DND-41 (cell line): ENCODE measurements at regions not wholly inside any gene's neighbourhood (a gene's known extent, or its start where the extent isn't known, plus 50 kb on each side); places are given as distances from the start of the nearest gene placed in this dataset.

Experiments used
- ATAC-seq: fragments of 200-7000 bp; cut with Tn5 transposase; 3 replicates; pipeline ENCODE4 v1.9.1; 2021; ENCODE audit warnings: low read depth; ENCODE audit not compliant: insufficient read depth
- DNase-seq: peaks from one replicate; pipeline ENCODE4 v3.0.0-alpha.2; 2020
- H2AFZ ChIP-seq: 2 replicates; pipeline ENCODE4 v1.6.0; 2012; ENCODE audit warnings: low read depth, low read length
- H3K27ac ChIP-seq: 2 replicates; pipeline ENCODE4 v1.5.1; 2012; ENCODE audit warnings: low read length, inconsistent platforms
- H3K27me3 ChIP-seq: fragments of 200-600 bp; sonication (generic); 2 replicates; pipeline ENCODE4 v1.6.0; 2012; ENCODE audit warnings: low read length, mild to moderate bottlenecking, inconsistent platforms; ENCODE audit not compliant: insufficient read depth, poor library complexity
- H3K36me3 ChIP-seq: 2 replicates; pipeline ENCODE4 v1.5.1; 2012; ENCODE audit warnings: low read length, inconsistent platforms; ENCODE audit not compliant: insufficient read depth
- H3K4me1 ChIP-seq: 2 replicates; pipeline ENCODE4 v1.5.1; 2012; ENCODE audit warnings: mild to moderate bottlenecking, low read length; ENCODE audit not compliant: insufficient read depth
- H3K4me2 ChIP-seq: 2 replicates; pipeline ENCODE4 v1.6.0; 2012; ENCODE audit warnings: mild to moderate bottlenecking, moderate library complexity, low read length, inconsistent platforms; ENCODE audit not compliant: insufficient read depth
- H3K4me3 ChIP-seq, 2 experiments: fragments of 200-600 bp in 1 of 2; shearing (Covaris generic) in 1 of 2; 2 replicates each; pipeline ENCODE4 v1.5.1; 2012 to 2016; ENCODE audit warnings: inconsistent platforms in 2 of 2, low read length in 2 of 2, mild to moderate bottlenecking in 2 of 2, low read depth in 1 of 2, moderate library complexity in 1 of 2
- H3K79me2 ChIP-seq: 2 replicates; pipeline ENCODE4 v1.6.0; 2012; ENCODE audit warnings: low read length, inconsistent platforms; ENCODE audit not compliant: insufficient read depth
- H3K9ac ChIP-seq: 2 replicates; pipeline ENCODE4 v1.6.0; 2012; ENCODE audit warnings: low read depth, mild to moderate bottlenecking, inconsistent platforms, low read length, moderate library complexity
- H3K9me3 ChIP-seq: 2 replicates; pipeline ENCODE4 v1.5.1; 2012; ENCODE audit warnings: low read length, moderate library complexity, mild to moderate bottlenecking, inconsistent platforms; ENCODE audit not compliant: insufficient read depth, severe bottlenecking
- H4K20me1 ChIP-seq: 2 replicates; pipeline ENCODE4 v1.6.0; 2012; ENCODE audit warnings: low read length; ENCODE audit not compliant: insufficient read depth
- EZH2 ChIP-seq: IDR thresholded peaks from 3 replicates; pipeline ENCODE4 v1.6.1; 2012; ENCODE audit warnings: borderline replicate concordance, low read depth, mild to moderate bottlenecking, moderate library complexity, low read length, inconsistent platforms; ENCODE audit not compliant: severe bottlenecking
- TF ChIP-seq, protein P1 (sequence below): IDR thresholded peaks from 2 replicates; pipeline ENCODE4 v1.5.1; 2012; ENCODE audit warnings: borderline replicate concordance, low read length, moderate library complexity, mild to moderate bottlenecking; ENCODE audit not compliant: poor library complexity, severe bottlenecking; ENCODE audit errors: extremely low read depth

DNA sequence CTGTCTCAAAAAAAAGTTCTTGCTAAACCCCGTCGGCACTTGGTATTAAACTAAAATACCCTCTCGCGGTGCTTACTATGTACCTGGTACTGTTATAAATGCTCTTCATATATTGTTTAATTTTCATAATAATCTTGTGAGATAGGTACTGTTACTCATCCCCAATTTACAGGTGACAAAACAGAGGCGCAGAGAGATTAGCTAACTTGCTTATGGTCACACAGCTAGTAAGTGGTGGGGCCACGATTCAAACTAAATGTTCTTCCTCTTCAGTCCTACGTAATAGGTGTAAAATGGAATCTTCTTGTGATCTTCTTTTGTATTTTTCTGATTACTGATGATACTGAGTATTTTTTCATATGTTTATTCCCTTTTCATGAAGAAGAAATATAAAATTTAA, 51.3 kb downstream of the TET3 start:
- H3K4me3 ChIP-seq: no peak overlapping the region
- TF ChIP-seq, protein P1, sequence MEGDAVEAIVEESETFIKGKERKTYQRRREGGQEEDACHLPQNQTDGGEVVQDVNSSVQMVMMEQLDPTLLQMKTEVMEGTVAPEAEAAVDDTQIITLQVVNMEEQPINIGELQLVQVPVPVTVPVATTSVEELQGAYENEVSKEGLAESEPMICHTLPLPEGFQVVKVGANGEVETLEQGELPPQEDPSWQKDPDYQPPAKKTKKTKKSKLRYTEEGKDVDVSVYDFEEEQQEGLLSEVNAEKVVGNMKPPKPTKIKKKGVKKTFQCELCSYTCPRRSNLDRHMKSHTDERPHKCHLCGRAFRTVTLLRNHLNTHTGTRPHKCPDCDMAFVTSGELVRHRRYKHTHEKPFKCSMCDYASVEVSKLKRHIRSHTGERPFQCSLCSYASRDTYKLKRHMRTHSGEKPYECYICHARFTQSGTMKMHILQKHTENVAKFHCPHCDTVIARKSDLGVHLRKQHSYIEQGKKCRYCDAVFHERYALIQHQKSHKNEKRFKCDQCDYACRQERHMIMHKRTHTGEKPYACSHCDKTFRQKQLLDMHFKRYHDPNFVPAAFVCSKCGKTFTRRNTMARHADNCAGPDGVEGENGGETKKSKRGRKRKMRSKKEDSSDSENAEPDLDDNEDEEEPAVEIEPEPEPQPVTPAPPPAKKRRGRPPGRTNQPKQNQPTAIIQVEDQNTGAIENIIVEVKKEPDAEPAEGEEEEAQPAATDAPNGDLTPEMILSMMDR: no peak
- no peak for TF ChIP-seq EZH2
- peaks cover 82% of the 10 kb centered on the region for H4K20me1 ChIP-seq
- H3K9ac ChIP-seq: no peak overlapping the region
- no peaks in the 10 kb centered on the region for H3K9me3 ChIP-seq
- H3K36me3 ChIP-seq: peaks cover 9% of the 10 kb centered on the region; the same call in 1 of the 2 replicates
- DNase-seq (no peak), ATAC-seq (no peak)
- no peak overlapping the region for H3K27ac ChIP-seq
- peaks cover 92% of the 10 kb centered on the region for H3K79me2 ChIP-seq
- H3K27me3 ChIP-seq: no peaks in the 10 kb centered on the region
- no peak overlapping the region for H3K4me2 ChIP-seq
- H3K4me1 ChIP-seq: peaks cover 45% of the 10 kb centered on the region
- H2AFZ ChIP-seq: no peak overlapping the region

GRCh38 chr2:74036450-74037195, 51.9 kb downstream of the TET3 start:
- Histone ChIP-seq H3K9me3 (no peaks in the 10 kb centered on the region), H3K4me1 (peaks cover 39% of the 10 kb centered on the region), H3K4me3 (no peak overlapping the region), H3K9ac (no peak overlapping the region), H3K4me2 (no peak overlapping the region), H4K20me1 (peaks cover 77% of the 10 kb centered on the region), H3K36me3 (peaks cover 9% of the 10 kb centered on the region; the same call in 1 of the 2 replicates), H3K27ac (peak overlapping the region; percentile 46; the same call in 1 of the 2 replicates), H2AFZ (no peak overlapping the region), H3K79me2 (peaks cover 92% of the 10 kb centered on the region), H3K27me3 (no peaks in the 10 kb centered on the region)
- ATAC-seq (no peak), DNase-seq (no peak)
- TF ChIP-seq EZH2: no peak
- TF ChIP-seq, protein P1: no peak

- H3K79me2 ChIP-seq: peaks cover 93% of the 10 kb centered on the region
- H3K9ac ChIP-seq: no peak overlapping the region
- peak; percentile 29; the same call in 1 of the 3 replicates for ATAC-seq
- DNase-seq: peak; percentile 28
- H3K4me2 ChIP-seq: no peak overlapping the region; the same call in 1 of the 2 replicates
- TF ChIP-seq, protein P1: no peak
- TF ChIP-seq EZH2: no peak
- no peak overlapping the region for H3K4me3 ChIP-seq
- H3K36me3 ChIP-seq: peaks cover 9% of the 10 kb centered on the region; the same call in 1 of the 2 replicates
- H3K9me3 ChIP-seq: no peaks in the 10 kb centered on the region
- peaks cover 31% of the 10 kb centered on the region for H3K4me1 ChIP-seq
- H2AFZ ChIP-seq: no peak overlapping the region
- peaks cover 74% of the 10 kb centered on the region for H4K20me1 ChIP-seq
- peak overlapping the region; percentile 46; the same call in 1 of the 2 replicates for H3K27ac ChIP-seq
- no peaks in the 10 kb centered on the region for H3K27me3 ChIP-seq
Observed at GRCh38 chr2:74037379-74037860, 52.7 kb downstream of the TET3 start.
